ENCODE measurements at regions not wholly inside any gene's neighbourhood (a gene's known extent, or its start where the extent isn't known, plus 50 kb on each side); places are given as distances from the start of the nearest gene placed in this dataset.
"Not testable (repeated sequence)": the region's sequence is repeated elsewhere in the genome, so short reads cannot be mapped to it uniquely, and the experiment has no call there.

GRCh38 chr18:10085416-10085815, 171.6 kb downstream of the VAPA start:
- no peak for DNase-seq (ENCODE audit: low read depth)

GRCh38 chr18:10085876-10086275, 172.1 kb downstream of the VAPA start:
- no peak for DNase-seq (ENCODE audit: low read depth)

GRCh38 chr18:10086458-10087210, 172.8 kb downstream of the VAPA start:
- no peak for DNase-seq (ENCODE audit: low read depth)

- DNase-seq (ENCODE audit: low read depth) = no peak
Measured at GRCh38 chr18:10088734-10089133, 174.9 kb downstream of the VAPA start.

- DNase-seq (ENCODE audit: low read depth) = no peak
Measured at GRCh38 chr18:10089881-10090280, 176.1 kb downstream of the VAPA start.

GRCh38 chr18:10090668-10091067, 176.9 kb downstream of the VAPA start:
- no peak for DNase-seq (ENCODE audit: low read depth)

GRCh38 chr18:10093445-10093844, 179.6 kb downstream of the VAPA start:
- no peak for DNase-seq (ENCODE audit: low read depth)

- DNase-seq (ENCODE audit: low read depth) = no peak
Measured at GRCh38 chr18:10094154-10094553, 180.3 kb downstream of the VAPA start.

- no peak for DNase-seq (ENCODE audit: low read depth)
Measured at GRCh38 chr18:10094655-10095054, 180.8 kb downstream of the VAPA start.

GRCh38 chr18:10095356-10095755, 181.5 kb downstream of the VAPA start:
- DNase-seq (ENCODE audit: low read depth) = no peak

GRCh38 chr18:10099539-10100140, 185.8 kb downstream of the VAPA start:
- no peak for DNase-seq (ENCODE audit: low read depth)

- DNase-seq (ENCODE audit: low read depth) = no peak
Measured at GRCh38 chr18:10100196-10100595, 186.4 kb downstream of the VAPA start.

- no peak for DNase-seq (ENCODE audit: low read depth)
Measured at GRCh38 chr18:10100941-10101701, 187.3 kb downstream of the VAPA start.

- DNase-seq (ENCODE audit: low read depth) = no peak
Measured at GRCh38 chr18:10101729-10102128, 187.9 kb downstream of the VAPA start.

- DNase-seq (ENCODE audit: low read depth) = not testable (repeated sequence)
Measured at GRCh38 chr18:10105118-10105517, 191.3 kb downstream of the VAPA start.

GRCh38 chr18:10111191-10111590, 197.4 kb downstream of the VAPA start:
- no peak for DNase-seq (ENCODE audit: low read depth)

- DNase-seq (ENCODE audit: low read depth) = no peak
Measured at GRCh38 chr18:10111944-10112343, 198.1 kb downstream of the VAPA start.

GRCh38 chr18:10113121-10114022, 199.6 kb downstream of the VAPA start:
- DNase-seq (ENCODE audit: low read depth) = no peak

GRCh38 chr18:10114717-10115463, 201.1 kb downstream of the VAPA start:
- no peak for DNase-seq (ENCODE audit: low read depth)

GRCh38 chr18:10116574-10116973, 202.8 kb downstream of the VAPA start:
- no peak for DNase-seq (ENCODE audit: low read depth)

- DNase-seq (ENCODE audit: low read depth) = no peak
Measured at GRCh38 chr18:10119528-10119927, 205.7 kb downstream of the VAPA start.
